Endothelial cell of umbilical vein (primary cell): ENCODE measurements at regions not wholly inside any gene's neighbourhood (a gene's known extent, or its start where the extent isn't known, plus 50 kb on each side); places are given as distances from the start of the nearest gene placed in this dataset.

Source experiments
- BruUV-seq: library from RNA; stranded (reverse); fragments of 400-500 nt; replicated peaks from 2 replicates; lab custom pipeline; 2021; lab: Mats Ljungman, UMichigan
- CTCF ChIA-PET: fragments of 300-600, 350-600 bp; sonication (Branson Sonifier 250); formaldehyde crosslinking; loops from one replicate; lab custom pipeline; 2021; ENCODE audit warnings: antibody characterized with exemption, inconsistent platforms; lab: Charles Lee
- POLR2A ChIA-PET: fragments of 300-600, 350-600 bp; sonication (Branson Sonifier 250); formaldehyde crosslinking; loops from one replicate; lab custom pipeline; 2021; ENCODE audit warnings: antibody characterized with exemption, inconsistent platforms; lab: Charles Lee
- DNase-seq: peaks from one replicate; pipeline ENCODE4 v3.0.0-alpha.2; 2011; ENCODE audit warnings: low read depth, low spot score
- FAIRE-seq: peaks from 2 replicates; lab custom pipeline; 2011; peaks lifted over from hg19 to GRCh38; lab: Jason Lieb, UNC
- H2AFZ ChIP-seq: 2 replicates; pipeline ENCODE4 v1.6.0; 2012; ENCODE audit warnings: low read depth, low read length, control low read depth, inconsistent platforms
- H3K27ac ChIP-seq: 2 replicates; pipeline ENCODE4 v1.5.1; 2011; ENCODE audit warnings: low read depth, mild to moderate bottlenecking, control low read depth, low read length, moderate library complexity; ENCODE audit not compliant: insufficient read depth
- H3K27me3 ChIP-seq, 2 experiments: 2 replicates each; pipeline versions ENCODE4 v1.6.0 to v1.6.1; 2011; ENCODE audit warnings: low read length in 2 of 2, mixed read lengths in 1 of 2; ENCODE audit not compliant: control insufficient read depth in 2 of 2, insufficient read depth in 2 of 2
- H3K36me3 ChIP-seq, 2 experiments: 2 replicates in 1 of 2; 3 replicates in 1 of 2; pipeline ENCODE4 v1.5.1; 2011; ENCODE audit warnings: low read length in 2 of 2, mild to moderate bottlenecking in 1 of 2, moderate library complexity in 1 of 2; ENCODE audit not compliant: control insufficient read depth in 2 of 2, insufficient read depth in 2 of 2; ENCODE audit errors: extremely low read depth in 1 of 2
- H3K4me1 ChIP-seq: 3 replicates; pipeline ENCODE4 v1.5.1; 2011; ENCODE audit warnings: mild to moderate bottlenecking, low read length; ENCODE audit not compliant: control insufficient read depth, insufficient read depth; ENCODE audit errors: extremely low read depth
- H3K4me2 ChIP-seq: 2 replicates; pipeline ENCODE4 v1.6.1; 2011; ENCODE audit warnings: low read length, control low read depth, mixed read lengths; ENCODE audit not compliant: insufficient read depth
- H3K4me3 ChIP-seq, 3 experiments: fragments of 200-600 bp in 1 of 3; sonication (generic), shearing (Covaris generic) in 1 of 3; replicated peaks in 1 of 3; 2 replicates each; pipeline ENCODE4 v1.5.1; 2011 to 2016; ENCODE audit warnings: control low read depth in 3 of 3, low read length in 3 of 3, mild to moderate bottlenecking in 2 of 3, inconsistent platforms in 1 of 3, low read depth in 1 of 3, moderate library complexity in 1 of 3; ENCODE audit not compliant: insufficient read depth in 1 of 3
- H3K79me2 ChIP-seq: 2 replicates; pipeline ENCODE4 v1.6.0; 2012; ENCODE audit warnings: low read length, inconsistent platforms; ENCODE audit not compliant: control insufficient read depth, insufficient read depth
- H3K9ac ChIP-seq: replicated peaks from 2 replicates; pipeline ENCODE3; 2011; ENCODE audit warnings: low read length, control low read depth; ENCODE audit not compliant: insufficient read depth; ENCODE audit errors: extremely low read depth
- H3K9me1 ChIP-seq: replicated peaks from 3 replicates; pipeline ENCODE4 v1.6.0; 2011; ENCODE audit warnings: mild to moderate bottlenecking, low read length; ENCODE audit not compliant: control insufficient read depth, insufficient read depth; ENCODE audit errors: extremely low read depth
- H3K9me3 ChIP-seq: replicated peaks from 2 replicates; pipeline ENCODE4 v1.5.1; 2012; ENCODE audit warnings: low read length, inconsistent platforms; ENCODE audit not compliant: control insufficient read depth, insufficient read depth
- H4K20me1 ChIP-seq: replicated peaks from 2 replicates; pipeline ENCODE3; 2011; ENCODE audit warnings: mild to moderate bottlenecking, low read length; ENCODE audit not compliant: control insufficient read depth, insufficient read depth; ENCODE audit errors: extremely low read depth
- CTCF ChIP-seq, 2 donors: IDR thresholded peaks; 1 replicate in 1 of 2; 2 replicates in 1 of 2; pipeline ENCODE4 v1.5.1; 2011; ENCODE audit warnings: low read length in 2 of 2, mild to moderate bottlenecking in 2 of 2, moderate library complexity in 2 of 2, control low read depth in 1 of 2, inconsistent platforms in 1 of 2, low read depth in 1 of 2; ENCODE audit not compliant: insufficient read depth in 1 of 2; ENCODE audit errors: extremely low read depth in 1 of 2
- FOS ChIP-seq: IDR thresholded peaks from 2 replicates; pipeline ENCODE4 v1.6.1; 2011; ENCODE audit warnings: mild to moderate bottlenecking, low read length, moderate library complexity, borderline replicate concordance; ENCODE audit not compliant: insufficient read depth
- JUN ChIP-seq: IDR thresholded peaks from 2 replicates; pipeline ENCODE4 v1.6.1; 2011; ENCODE audit warnings: borderline replicate concordance, low read depth; ENCODE audit not compliant: insufficient read length, insufficient read depth
- MAX ChIP-seq: IDR thresholded peaks from 2 replicates; pipeline ENCODE4 v1.6.1; 2011; ENCODE audit not compliant: insufficient read depth, insufficient read length
- MYC ChIP-seq: IDR thresholded peaks from one replicate; pipeline ENCODE4 v1.6.1; 2011; ENCODE audit warnings: mild to moderate bottlenecking, low read depth, low read length
- POLR2AphosphoS5 ChIP-seq: IDR thresholded peaks from 2 replicates; pipeline ENCODE4 v1.6.1; 2012; ENCODE audit warnings: low read depth, mild to moderate bottlenecking, control low read depth, low read length, moderate library complexity; ENCODE audit not compliant: insufficient read depth
- dilution Hi-C: fragments of 300-500 bp; cut with MboI; formaldehyde crosslinking; loops from one replicate; pipeline ENCODE4 v1.15.0; 2019; ENCODE audit warnings: low sequenced_read_pairs; ENCODE audit not compliant: extremely low pct_ligation_motif_present
- intact Hi-C: fragments of 100-400 bp; cut with micrococcal nuclease; formaldehyde crosslinking; loops from one replicate; pipeline ENCODE4 v1.10.0; 2022

GRCh38 chr1:189522441-189522840 is 955.2 kb downstream of the BRINP3 start:
- Histone ChIP-seq H3K4me3 (no peak overlapping the region), H3K79me2 (no peaks in the 10 kb centered on the region), H3K27me3 (no peaks in the 10 kb centered on the region), H3K4me2 (no peak overlapping the region), H4K20me1 (no peaks in the 10 kb centered on the region), H3K36me3 (no peaks in the 10 kb centered on the region), H3K9me3 (no peaks in the 10 kb centered on the region), H3K27ac (no peak overlapping the region), H2AFZ (no peak overlapping the region), H3K4me1 (no peaks in the 10 kb centered on the region), H3K9me1 (no peaks in the 10 kb centered on the region), H3K9ac (no peak overlapping the region)
- TF ChIP-seq MAX (no peak), MYC (no peak), JUN (no peak), CTCF (IDR thresholded peaks at IDR 0.05; ENCODE audit: extremely low read depth in 1 of 2, insufficient read depth in 1 of 2, low read depth in 1 of 2, low read length in 2 of 2) (no peak), POLR2AphosphoS5 (no peak), FOS (no peak)
- no TSS peak for BruUV-seq
- intact Hi-C loops (no loop called here), dilution Hi-C loops (no loop called here)
- CTCF ChIA-PET = interaction anchor here (0.6 kb wide), 1 partner anchor 20 kb away, joined by 4 read pairs; no protein-coding TSS in a partner anchor
- POLR2A ChIA-PET = no interaction called here
- FAIRE-seq (no peak), DNase-seq (no peak)
